ENCODE measurements at regions not wholly inside any gene's neighbourhood (a gene's known extent, or its start where the extent isn't known, plus 50 kb on each side); places are given as distances from the start of the nearest gene placed in this dataset.

DNA sequence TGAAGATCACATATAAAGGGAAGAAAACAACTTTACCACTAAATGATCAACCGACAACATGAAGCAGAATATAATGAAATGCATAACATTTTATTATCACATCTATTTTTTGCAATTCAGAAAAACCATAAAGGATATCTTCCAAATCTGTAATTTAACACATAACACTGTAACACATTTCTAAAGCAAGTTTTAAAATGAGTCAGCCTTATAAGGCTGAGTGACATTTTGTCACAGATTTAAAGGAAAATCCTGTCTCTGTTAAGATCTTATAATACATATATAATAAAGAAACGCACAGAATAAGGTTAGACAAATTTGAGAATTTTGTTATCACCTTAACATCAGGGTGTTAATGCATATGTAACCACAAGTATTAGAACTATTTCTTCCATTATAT is 198.4 kb upstream of the RASA1 start:
- no peaks in the 10 kb centered on the region for H3K79me2 ChIP-seq (ENCODE audit: insufficient read depth, low read length)
- H3K4me2 ChIP-seq (replicated peaks; ENCODE audit: extremely low read depth, low read length, poor library complexity, severe bottlenecking) = no peak overlapping the region
- no peak overlapping the region for H3K4me3 ChIP-seq (replicated peaks in 1 of 3; ENCODE audit: low read depth in 2 of 3, low read length in 3 of 3)
- TF ChIP-seq, protein P1, sequence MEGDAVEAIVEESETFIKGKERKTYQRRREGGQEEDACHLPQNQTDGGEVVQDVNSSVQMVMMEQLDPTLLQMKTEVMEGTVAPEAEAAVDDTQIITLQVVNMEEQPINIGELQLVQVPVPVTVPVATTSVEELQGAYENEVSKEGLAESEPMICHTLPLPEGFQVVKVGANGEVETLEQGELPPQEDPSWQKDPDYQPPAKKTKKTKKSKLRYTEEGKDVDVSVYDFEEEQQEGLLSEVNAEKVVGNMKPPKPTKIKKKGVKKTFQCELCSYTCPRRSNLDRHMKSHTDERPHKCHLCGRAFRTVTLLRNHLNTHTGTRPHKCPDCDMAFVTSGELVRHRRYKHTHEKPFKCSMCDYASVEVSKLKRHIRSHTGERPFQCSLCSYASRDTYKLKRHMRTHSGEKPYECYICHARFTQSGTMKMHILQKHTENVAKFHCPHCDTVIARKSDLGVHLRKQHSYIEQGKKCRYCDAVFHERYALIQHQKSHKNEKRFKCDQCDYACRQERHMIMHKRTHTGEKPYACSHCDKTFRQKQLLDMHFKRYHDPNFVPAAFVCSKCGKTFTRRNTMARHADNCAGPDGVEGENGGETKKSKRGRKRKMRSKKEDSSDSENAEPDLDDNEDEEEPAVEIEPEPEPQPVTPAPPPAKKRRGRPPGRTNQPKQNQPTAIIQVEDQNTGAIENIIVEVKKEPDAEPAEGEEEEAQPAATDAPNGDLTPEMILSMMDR (IDR thresholded peaks at IDR 0.05) = no peak
- WGBS (ENCODE audit: insufficient coverage) = no CpG with 5 or more reads among the region's 2 CpGs
- peaks cover 0 to 2% (median 0%) of the 10 kb centered on the region in 7 donors for H3K9me3 Mint-ChIP-seq
- no peaks in the 10 kb centered on the region for H3K9me3 ChIP-seq (replicated peaks in 1 of 2; ENCODE audit: control insufficient read depth in 1 of 2, insufficient read depth in 1 of 2, low read length in 2 of 2)
- H3K27ac Mint-ChIP-seq = no peak overlapping the region
- no peaks in the 10 kb centered on the region for H3K27me3 ChIP-seq (ENCODE audit: control insufficient read depth in 2 of 2, insufficient read depth in 2 of 2, low read length in 2 of 2)
- no peak overlapping the region for H3K4me3 Mint-ChIP-seq
- no peaks in the 10 kb centered on the region for H3K36me3 ChIP-seq (replicated peaks in 1 of 2; ENCODE audit: control insufficient read depth in 1 of 2, insufficient read depth in 2 of 2, low read length in 2 of 2)
- intact Hi-C loops (cut with micrococcal nuclease) = no loop called here
- no peaks in the 10 kb centered on the region for H3K36me3 Mint-ChIP-seq
- H3K9ac ChIP-seq (ENCODE audit: insufficient read depth, low read length, poor library complexity, severe bottlenecking) = no peak overlapping the region
- no peaks in the 10 kb centered on the region for H3K4me1 Mint-ChIP-seq
- DNase-seq = no peak
- no peaks in the 10 kb centered on the region for H3K4me1 ChIP-seq (ENCODE audit: control insufficient read depth in 1 of 2, insufficient read depth in 2 of 2, low read length in 2 of 2)
- H3K27ac ChIP-seq (ENCODE audit: low read depth in 1 of 2, low read length in 2 of 2) = no peak overlapping the region
- H2AFZ ChIP-seq (ENCODE audit: insufficient read depth, low read depth, low read length, poor library complexity, severe bottlenecking) = no peak overlapping the region
- H3K27me3 Mint-ChIP-seq (ENCODE audit: low read depth in 3 of 3) = no peaks in the 10 kb centered on the region
- H4K20me1 ChIP-seq (ENCODE audit: insufficient read depth, low read length) = no peaks in the 10 kb centered on the region

DNA sequence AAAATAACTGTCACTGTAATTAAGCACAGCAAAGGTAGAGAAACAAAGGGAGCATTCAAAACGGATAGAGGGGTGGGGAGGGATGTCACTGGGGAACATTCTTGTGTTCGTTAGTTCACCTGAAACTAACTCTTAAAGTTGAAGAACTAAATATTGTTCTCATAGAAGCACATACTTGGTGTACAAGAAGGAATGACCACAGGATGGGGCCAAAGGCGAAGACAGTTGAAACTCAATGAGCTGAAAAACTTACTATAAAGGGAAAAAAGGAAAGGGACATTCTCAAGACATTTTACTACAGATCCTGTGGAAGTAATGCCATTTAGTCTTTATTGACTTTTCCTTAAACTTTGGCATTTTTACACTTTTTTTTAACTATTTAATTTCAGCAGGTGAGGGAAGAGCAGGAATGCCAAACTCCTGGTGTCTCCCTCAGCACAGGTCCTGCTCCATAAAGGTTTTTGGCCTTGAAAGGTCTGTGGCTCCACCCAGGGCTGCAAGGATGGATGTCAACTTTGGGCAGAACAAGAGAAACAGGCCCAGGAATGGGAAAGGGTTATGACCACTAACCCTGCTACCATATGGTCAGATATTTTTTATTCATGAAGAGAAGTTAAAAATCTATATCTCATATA is 197.6 kb upstream of the RASA1 start:
- no peaks in the 10 kb centered on the region for H3K9me3 ChIP-seq (replicated peaks in 1 of 2; ENCODE audit: control insufficient read depth in 1 of 2, insufficient read depth in 1 of 2, low read length in 2 of 2)
- H4K20me1 ChIP-seq (ENCODE audit: insufficient read depth, low read length) = no peaks in the 10 kb centered on the region
- Mint-ChIP-seq H3K4me1 (peaks cover under 1% of the 10 kb centered on the region), H3K4me3 (no peak overlapping the region), H3K36me3 (no peaks in the 10 kb centered on the region), H3K27me3 (ENCODE audit: low read depth in 3 of 3) (no peaks in the 10 kb centered on the region), H3K27ac (no peak overlapping the region), H3K9me3 (peaks cover 0 to 2% (median 0%) of the 10 kb centered on the region in 7 donors)
- no peak overlapping the region for H3K4me2 ChIP-seq (replicated peaks; ENCODE audit: extremely low read depth, low read length, poor library complexity, severe bottlenecking)
- H3K79me2 ChIP-seq (ENCODE audit: insufficient read depth, low read length) = no peaks in the 10 kb centered on the region
- H3K9ac ChIP-seq (ENCODE audit: insufficient read depth, low read length, poor library complexity, severe bottlenecking) = no peak overlapping the region
- TF ChIP-seq, protein P1 (IDR thresholded peaks at IDR 0.05) = peak; percentile 29
- H3K4me1 ChIP-seq (ENCODE audit: control insufficient read depth in 1 of 2, insufficient read depth in 2 of 2, low read length in 2 of 2) = no peaks in the 10 kb centered on the region
- H3K27ac ChIP-seq (ENCODE audit: low read depth in 1 of 2, low read length in 2 of 2) = no peak overlapping the region
- no CpG with 5 or more reads among the region's 3 CpGs for WGBS (ENCODE audit: insufficient coverage)
- no peaks in the 10 kb centered on the region for H3K27me3 ChIP-seq (ENCODE audit: control insufficient read depth in 2 of 2, insufficient read depth in 2 of 2, low read length in 2 of 2)
- no peak overlapping the region for H2AFZ ChIP-seq (ENCODE audit: insufficient read depth, low read depth, low read length, poor library complexity, severe bottlenecking)
- no peaks in the 10 kb centered on the region for H3K36me3 ChIP-seq (replicated peaks in 1 of 2; ENCODE audit: control insufficient read depth in 1 of 2, insufficient read depth in 2 of 2, low read length in 2 of 2)
- H3K4me3 ChIP-seq (replicated peaks in 1 of 3; ENCODE audit: low read depth in 2 of 3, low read length in 3 of 3) = no peak overlapping the region
- no peak for DNase-seq
- intact Hi-C loops (cut with micrococcal nuclease) = no loop called here

Measured in CD14-positive monocyte (primary cell).